ENCODE measurements at regions not wholly inside any gene's neighbourhood (a gene's known extent, or its start where the extent isn't known, plus 50 kb on each side); places are given as distances from the start of the nearest gene placed in this dataset.

DNA sequence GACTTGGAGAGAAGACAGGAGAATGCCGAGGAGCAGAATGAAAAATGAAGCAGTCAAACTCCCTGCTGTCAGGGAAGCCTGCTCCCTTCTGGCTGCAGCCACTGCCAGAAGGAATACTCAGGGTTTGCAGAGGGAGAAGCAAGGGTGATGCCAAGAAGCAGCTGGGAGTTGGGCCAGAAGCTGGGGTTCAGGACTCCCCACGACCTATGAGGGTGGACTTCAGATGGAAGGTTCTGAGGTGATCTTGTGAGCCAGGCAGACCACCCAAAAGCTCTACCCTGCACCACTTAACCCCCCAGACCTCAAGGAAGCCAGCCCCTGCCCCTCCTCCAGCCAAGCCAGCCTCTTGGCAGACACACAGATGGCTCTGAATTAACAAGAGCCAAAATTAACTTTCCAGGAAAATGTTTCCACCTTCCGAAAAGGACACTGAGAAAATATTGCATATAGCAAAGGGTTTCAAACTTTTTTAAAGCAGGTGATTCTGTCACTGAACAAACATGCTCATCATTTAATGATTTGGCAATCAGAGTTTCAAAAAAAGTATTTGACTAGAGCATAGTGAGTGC is 126.0 kb upstream of the ERCC4 start:
- Histone ChIP-seq H3K9me3 (ENCODE audit: insufficient read depth, low read length) (no peaks in the 10 kb centered on the region), H3K4me1 (ENCODE audit: low read length) (no peaks in the 10 kb centered on the region), H2AFZ (ENCODE audit: low read depth, low read length) (no peak overlapping the region), H3K79me2 (ENCODE audit: low read length) (no peaks in the 10 kb centered on the region), H3K4me3 (ENCODE audit: low read length) (no peak overlapping the region), H3K9ac (ENCODE audit: low read length) (no peak overlapping the region), H3K4me2 (ENCODE audit: low read length) (no peak overlapping the region), H3K36me3 (replicated peaks; ENCODE audit: low read depth, low read length) (no peaks in the 10 kb centered on the region), H3K27me3 (ENCODE audit: low read depth, low read length) (peaks cover 16% of the 10 kb centered on the region; the same call in 1 of the 2 replicates), H3K27ac (ENCODE audit: low read length) (no peak overlapping the region), H4K20me1 (ENCODE audit: insufficient read depth, low read length) (no peaks in the 10 kb centered on the region)
- TF ChIP-seq, protein P1, sequence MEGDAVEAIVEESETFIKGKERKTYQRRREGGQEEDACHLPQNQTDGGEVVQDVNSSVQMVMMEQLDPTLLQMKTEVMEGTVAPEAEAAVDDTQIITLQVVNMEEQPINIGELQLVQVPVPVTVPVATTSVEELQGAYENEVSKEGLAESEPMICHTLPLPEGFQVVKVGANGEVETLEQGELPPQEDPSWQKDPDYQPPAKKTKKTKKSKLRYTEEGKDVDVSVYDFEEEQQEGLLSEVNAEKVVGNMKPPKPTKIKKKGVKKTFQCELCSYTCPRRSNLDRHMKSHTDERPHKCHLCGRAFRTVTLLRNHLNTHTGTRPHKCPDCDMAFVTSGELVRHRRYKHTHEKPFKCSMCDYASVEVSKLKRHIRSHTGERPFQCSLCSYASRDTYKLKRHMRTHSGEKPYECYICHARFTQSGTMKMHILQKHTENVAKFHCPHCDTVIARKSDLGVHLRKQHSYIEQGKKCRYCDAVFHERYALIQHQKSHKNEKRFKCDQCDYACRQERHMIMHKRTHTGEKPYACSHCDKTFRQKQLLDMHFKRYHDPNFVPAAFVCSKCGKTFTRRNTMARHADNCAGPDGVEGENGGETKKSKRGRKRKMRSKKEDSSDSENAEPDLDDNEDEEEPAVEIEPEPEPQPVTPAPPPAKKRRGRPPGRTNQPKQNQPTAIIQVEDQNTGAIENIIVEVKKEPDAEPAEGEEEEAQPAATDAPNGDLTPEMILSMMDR (IDR thresholded peaks at IDR 0.05; ENCODE audit: low read depth, low read length) = no peak
- no peak for TF ChIP-seq EZH2phosphoT487 (IDR thresholded peaks at IDR 0.05; ENCODE audit: low read depth)

DNA sequence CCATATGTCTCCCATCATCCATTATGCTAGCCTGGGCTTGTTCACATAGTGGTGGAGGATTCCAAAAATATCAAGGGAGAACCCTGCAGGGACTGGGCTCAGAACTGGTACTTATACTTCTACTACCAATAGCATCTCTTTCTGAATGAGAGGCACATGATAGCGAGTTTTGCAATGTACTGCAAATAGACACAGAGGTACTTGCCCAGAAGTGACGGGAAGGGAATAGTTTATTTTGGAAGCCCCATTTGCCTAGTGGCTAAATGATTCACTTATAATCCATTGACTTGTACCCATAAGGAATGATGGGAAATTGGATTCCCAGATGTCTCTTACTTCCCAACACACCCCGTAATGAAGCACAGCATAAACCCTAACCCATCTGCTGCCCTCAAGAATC is 124.8 kb upstream of the ERCC4 start:
- Histone ChIP-seq H3K27me3 (ENCODE audit: low read depth, low read length) (peaks cover 16% of the 10 kb centered on the region; the same call in 1 of the 2 replicates), H3K79me2 (ENCODE audit: low read length) (no peaks in the 10 kb centered on the region), H3K9me3 (ENCODE audit: insufficient read depth, low read length) (no peaks in the 10 kb centered on the region), H3K4me3 (ENCODE audit: low read length) (no peak overlapping the region), H3K4me2 (ENCODE audit: low read length) (no peak overlapping the region), H3K9ac (ENCODE audit: low read length) (no peak overlapping the region), H4K20me1 (ENCODE audit: insufficient read depth, low read length) (no peaks in the 10 kb centered on the region), H2AFZ (ENCODE audit: low read depth, low read length) (no peak overlapping the region), H3K36me3 (replicated peaks; ENCODE audit: low read depth, low read length) (no peaks in the 10 kb centered on the region), H3K27ac (ENCODE audit: low read length) (no peak overlapping the region), H3K4me1 (ENCODE audit: low read length) (no peaks in the 10 kb centered on the region)
- TF ChIP-seq, protein P1 (IDR thresholded peaks at IDR 0.05; ENCODE audit: low read depth, low read length) = no peak
- no peak for TF ChIP-seq EZH2phosphoT487 (IDR thresholded peaks at IDR 0.05; ENCODE audit: low read depth)

DNA sequence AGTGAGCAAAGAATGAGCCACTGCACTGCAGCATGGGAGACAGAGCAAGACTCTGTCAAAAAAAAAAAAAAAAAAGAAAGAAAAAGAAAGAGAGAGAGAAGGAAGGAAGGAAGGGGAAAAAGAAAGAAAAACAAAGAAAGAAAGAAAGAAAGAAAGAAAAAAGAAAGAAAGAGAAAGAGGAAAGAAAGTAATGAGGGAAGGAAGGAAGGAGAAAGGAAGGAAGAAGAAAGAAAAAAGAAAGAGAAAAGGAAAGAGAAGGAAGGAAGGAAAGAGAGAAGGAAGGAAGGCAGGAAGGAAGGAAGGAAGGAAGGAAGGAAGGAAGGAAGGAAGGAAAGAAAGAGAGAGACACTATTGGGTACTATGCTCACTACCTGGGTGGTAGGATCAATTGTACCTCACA is 122.2 kb upstream of the ERCC4 start:
- Histone ChIP-seq H3K9me3 (ENCODE audit: insufficient read depth, low read length) (no peaks in the 10 kb centered on the region), H3K36me3 (replicated peaks; ENCODE audit: low read depth, low read length) (no peaks in the 10 kb centered on the region), H3K27me3 (ENCODE audit: low read depth, low read length) (peaks cover 16% of the 10 kb centered on the region; the same call in 1 of the 2 replicates), H3K79me2 (ENCODE audit: low read length) (no peaks in the 10 kb centered on the region), H3K9ac (ENCODE audit: low read length) (no peak overlapping the region), H2AFZ (ENCODE audit: low read depth, low read length) (no peak overlapping the region), H3K4me3 (ENCODE audit: low read length) (no peak overlapping the region), H3K4me2 (ENCODE audit: low read length) (no peak overlapping the region), H3K4me1 (ENCODE audit: low read length) (no peaks in the 10 kb centered on the region), H4K20me1 (ENCODE audit: insufficient read depth, low read length) (no peaks in the 10 kb centered on the region), H3K27ac (ENCODE audit: low read length) (no peak overlapping the region)
- TF ChIP-seq, protein P1 (IDR thresholded peaks at IDR 0.05; ENCODE audit: low read depth, low read length) = no peak
- TF ChIP-seq EZH2phosphoT487 (IDR thresholded peaks at IDR 0.05; ENCODE audit: low read depth) = no peak

DNA sequence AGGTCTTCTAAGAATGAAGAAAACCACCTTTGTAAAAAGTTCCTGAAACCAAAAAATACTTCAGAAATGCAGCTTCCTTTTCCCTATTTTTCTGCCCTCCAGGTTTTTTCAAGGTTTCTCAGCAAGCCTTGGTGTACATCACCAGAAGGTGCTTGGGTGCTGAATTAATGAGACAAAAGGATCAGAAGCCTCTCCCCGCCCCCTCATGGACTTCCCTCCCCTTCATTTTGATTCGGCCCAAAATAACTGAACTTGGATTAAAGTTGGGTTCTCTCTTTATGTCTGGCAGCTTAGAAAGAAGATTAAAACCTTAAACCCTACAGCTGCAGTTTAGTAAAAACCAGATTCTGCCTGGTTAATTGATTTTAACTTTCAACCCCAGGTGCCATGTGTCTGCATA is 121.7 kb upstream of the ERCC4 start:
- Histone ChIP-seq H3K36me3 (replicated peaks; ENCODE audit: low read depth, low read length) (no peaks in the 10 kb centered on the region), H3K9ac (ENCODE audit: low read length) (no peak overlapping the region), H4K20me1 (ENCODE audit: insufficient read depth, low read length) (no peaks in the 10 kb centered on the region), H3K27ac (ENCODE audit: low read length) (no peak overlapping the region), H2AFZ (ENCODE audit: low read depth, low read length) (no peak overlapping the region), H3K4me1 (ENCODE audit: low read length) (no peaks in the 10 kb centered on the region), H3K79me2 (ENCODE audit: low read length) (no peaks in the 10 kb centered on the region), H3K4me3 (ENCODE audit: low read length) (no peak overlapping the region), H3K4me2 (ENCODE audit: low read length) (no peak overlapping the region), H3K9me3 (ENCODE audit: insufficient read depth, low read length) (no peaks in the 10 kb centered on the region), H3K27me3 (ENCODE audit: low read depth, low read length) (peaks cover 13% of the 10 kb centered on the region; the same call in 1 of the 2 replicates)
- TF ChIP-seq, protein P1 (IDR thresholded peaks at IDR 0.05; ENCODE audit: low read depth, low read length) = no peak
- no peak for TF ChIP-seq EZH2phosphoT487 (IDR thresholded peaks at IDR 0.05; ENCODE audit: low read depth)

Data from OCI-LY3 (cell line).